ENCODE measurements at regions not wholly inside any gene's neighbourhood (a gene's known extent, or its start where the extent isn't known, plus 50 kb on each side); places are given as distances from the start of the nearest gene placed in this dataset.

DNA sequence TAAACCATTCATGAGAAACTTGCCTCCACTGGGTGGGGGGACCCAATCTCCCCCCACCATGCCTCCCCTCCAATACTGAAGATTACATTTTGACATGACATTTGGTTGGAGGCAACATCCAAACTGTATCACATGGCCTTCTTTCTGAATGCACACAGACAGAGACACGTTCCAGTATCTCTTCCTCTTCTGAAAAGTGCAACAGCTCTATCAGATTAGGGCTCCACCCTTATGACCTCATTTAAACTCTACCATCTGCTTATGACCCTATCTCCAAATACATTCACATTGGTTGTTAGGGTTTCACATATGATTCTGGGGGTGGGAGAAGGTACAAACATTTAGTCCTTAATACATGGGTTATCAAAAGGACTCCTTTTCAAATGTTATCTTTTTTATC lies 481.8 kb upstream of the NFIA start:
- TF ChIP-seq CTCF (IDR thresholded peaks at IDR 0.05) (no peak), ZFX (IDR thresholded peaks at IDR 0.05; ENCODE audit: borderline replicate concordance) (no peak)
